Uterus (tissue), 3 donors: ENCODE measurements at regions not wholly inside any gene's neighbourhood (a gene's known extent, or its start where the extent isn't known, plus 50 kb on each side); places are given as distances from the start of the nearest gene placed in this dataset.

Source experiments
- DNase-seq, 2 donors: peaks; one replicate each; pipeline ENCODE4 v3.0.0-alpha.2; 2019 to 2020
- H3K27ac ChIP-seq, 2 donors: fragments of 200-600 bp; sonication (generic); 1 replicate in 1 of 2; 2 replicates in 1 of 2; pipeline ENCODE4 v1.5.1; 2016 to 2018
- H3K27me3 ChIP-seq, 2 donors: fragments of 200-600 bp; sonication (generic); one replicate each; pipeline ENCODE4 v1.5.1; 2018 to 2019; ENCODE audit warnings: control low read depth in 1 of 2
- H3K36me3 ChIP-seq, 2 donors: fragments of 200-600 bp; sonication (generic); one replicate each; pipeline ENCODE4 v1.5.1; 2019; ENCODE audit warnings: control low read depth in 1 of 2
- H3K4me1 ChIP-seq, 2 donors: fragments of 200-600 bp; sonication (generic); one replicate each; pipeline ENCODE4 v1.5.1; 2018 to 2019; ENCODE audit warnings: control low read depth in 1 of 2
- H3K4me3 ChIP-seq, 2 donors: fragments of 200-600 bp; sonication (generic); 1 replicate in 1 of 2; 2 replicates in 1 of 2; pipeline ENCODE4 v1.5.1; 2018 to 2019; ENCODE audit warnings: mild to moderate bottlenecking in 1 of 2
- H3K9me3 ChIP-seq, 2 donors: fragments of 200-600 bp; sonication (generic); one replicate each; pipeline ENCODE4 v1.5.1; 2019; ENCODE audit warnings: control low read depth in 1 of 2
- POLR2A ChIP-seq, 2 donors: fragments of 450-650 bp; IDR thresholded peaks; one replicate each; pipeline ENCODE4 v1.6.1; 2016; ENCODE audit warnings: antibody characterized with exemption in 2 of 2, mild to moderate bottlenecking in 1 of 2, moderate library complexity in 1 of 2
- intact Hi-C: fragments of 100-400 bp; cut with DNase I; formaldehyde crosslinking; loops from one replicate; pipeline ENCODE4 v1.15.1; 2023; ENCODE audit warnings: low total_unique reads
- TF ChIP-seq, protein P1 (sequence below), 4 experiments: fragments of 200-600 bp in 2 of 4; fragments of 450-650 bp in 2 of 4; sonication (generic) in 2 of 4; IDR thresholded peaks; one replicate each; pipeline ENCODE4 v1.5.1; 2016 to 2019; ENCODE audit warnings: antibody characterized with exemption in 4 of 4, mild to moderate bottlenecking in 2 of 4, moderate library complexity in 1 of 4
- donor health status: DM: yes; HTN: yes; CAD: no.

DNA sequence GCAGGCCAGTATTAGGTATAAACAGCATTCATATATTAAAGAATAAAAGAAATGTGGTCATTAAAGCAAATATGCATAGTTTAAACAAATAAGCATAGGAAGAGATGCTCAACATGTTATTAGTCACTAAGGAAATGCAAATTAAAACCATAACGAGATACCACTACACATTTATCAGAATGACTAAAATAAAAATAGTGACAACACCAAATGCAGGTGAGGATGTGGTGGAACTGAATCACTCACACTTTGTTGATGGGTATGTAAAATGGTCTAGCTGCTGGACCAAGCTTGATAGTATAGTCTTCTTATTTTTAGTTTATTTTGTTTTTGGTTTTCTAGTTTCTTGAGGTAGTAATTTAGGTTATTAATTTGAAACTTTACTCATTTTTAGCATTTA, 242.9 kb downstream of the HGF start:
- TF ChIP-seq POLR2A (IDR thresholded peaks at IDR 0.05) = no peak
- TF ChIP-seq, protein P1, sequence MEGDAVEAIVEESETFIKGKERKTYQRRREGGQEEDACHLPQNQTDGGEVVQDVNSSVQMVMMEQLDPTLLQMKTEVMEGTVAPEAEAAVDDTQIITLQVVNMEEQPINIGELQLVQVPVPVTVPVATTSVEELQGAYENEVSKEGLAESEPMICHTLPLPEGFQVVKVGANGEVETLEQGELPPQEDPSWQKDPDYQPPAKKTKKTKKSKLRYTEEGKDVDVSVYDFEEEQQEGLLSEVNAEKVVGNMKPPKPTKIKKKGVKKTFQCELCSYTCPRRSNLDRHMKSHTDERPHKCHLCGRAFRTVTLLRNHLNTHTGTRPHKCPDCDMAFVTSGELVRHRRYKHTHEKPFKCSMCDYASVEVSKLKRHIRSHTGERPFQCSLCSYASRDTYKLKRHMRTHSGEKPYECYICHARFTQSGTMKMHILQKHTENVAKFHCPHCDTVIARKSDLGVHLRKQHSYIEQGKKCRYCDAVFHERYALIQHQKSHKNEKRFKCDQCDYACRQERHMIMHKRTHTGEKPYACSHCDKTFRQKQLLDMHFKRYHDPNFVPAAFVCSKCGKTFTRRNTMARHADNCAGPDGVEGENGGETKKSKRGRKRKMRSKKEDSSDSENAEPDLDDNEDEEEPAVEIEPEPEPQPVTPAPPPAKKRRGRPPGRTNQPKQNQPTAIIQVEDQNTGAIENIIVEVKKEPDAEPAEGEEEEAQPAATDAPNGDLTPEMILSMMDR (IDR thresholded peaks at IDR 0.05) = no peak
- Histone ChIP-seq H3K36me3 (no peaks in the 10 kb centered on the region), H3K9me3 (no peaks in the 10 kb centered on the region), H3K27me3 (no peaks in the 10 kb centered on the region), H3K27ac (no peak overlapping the region), H3K4me3 (no peak overlapping the region), H3K4me1 (no peaks in the 10 kb centered on the region)
- intact Hi-C loops = no loop called here
- no peak for DNase-seq

DNA sequence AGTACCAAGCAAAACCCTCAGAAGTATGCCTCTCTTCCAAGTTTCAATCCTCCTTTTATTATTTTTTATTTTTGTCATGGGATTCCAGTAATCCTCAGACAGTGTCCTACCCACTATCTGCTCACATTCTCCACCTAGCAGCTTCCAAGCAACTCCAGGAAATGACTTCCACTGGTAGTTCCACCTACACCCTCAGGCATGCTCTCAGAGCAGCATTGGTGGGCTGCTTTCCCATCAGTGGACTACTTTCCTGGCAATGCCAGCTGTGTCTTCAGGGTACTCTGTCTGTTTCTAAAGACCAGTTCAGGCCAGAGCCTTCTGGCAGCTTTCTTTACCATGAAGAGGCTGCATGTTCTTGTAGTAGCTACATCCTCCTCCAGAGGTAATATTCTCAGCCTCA, 244.0 kb downstream of the HGF start:
- H3K4me3 ChIP-seq = no peak overlapping the region
- no peak overlapping the region for H3K27ac ChIP-seq
- H3K36me3 ChIP-seq = no peaks in the 10 kb centered on the region
- no peak for TF ChIP-seq POLR2A (IDR thresholded peaks at IDR 0.05)
- TF ChIP-seq, protein P1 (IDR thresholded peaks at IDR 0.05) = no peak
- intact Hi-C loops = no loop called here
- no peak for DNase-seq
- no peaks in the 10 kb centered on the region for H3K27me3 ChIP-seq
- H3K9me3 ChIP-seq = no peaks in the 10 kb centered on the region
- no peaks in the 10 kb centered on the region for H3K4me1 ChIP-seq

DNA sequence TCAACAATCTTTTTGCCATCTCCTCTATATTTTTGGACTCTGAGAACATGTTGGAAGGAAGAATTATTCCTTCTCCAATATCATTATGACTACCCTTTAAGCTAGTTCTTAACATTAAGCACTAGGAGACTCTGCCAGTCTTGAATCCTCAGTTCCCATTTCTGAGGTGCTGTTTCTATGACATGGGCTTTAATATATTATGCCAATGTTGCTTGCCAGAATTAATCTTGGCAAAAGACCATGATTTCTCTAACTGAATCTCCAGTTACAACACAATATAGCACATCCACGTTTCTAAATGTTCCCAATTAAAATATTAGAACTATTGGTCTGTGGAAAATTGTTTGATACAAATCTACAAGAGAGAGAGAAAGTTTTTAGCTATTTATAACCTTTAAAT, 250.0 kb downstream of the HGF start:
- no peak for DNase-seq
- H3K4me3 ChIP-seq = no peak overlapping the region
- H3K4me1 ChIP-seq = no peaks in the 10 kb centered on the region
- TF ChIP-seq, protein P1 (IDR thresholded peaks at IDR 0.05) = no peak
- no peak for TF ChIP-seq POLR2A (IDR thresholded peaks at IDR 0.05)
- no peak overlapping the region for H3K27ac ChIP-seq
- H3K27me3 ChIP-seq = no peaks in the 10 kb centered on the region
- H3K36me3 ChIP-seq = no peaks in the 10 kb centered on the region
- intact Hi-C loops = no loop called here
- no peaks in the 10 kb centered on the region for H3K9me3 ChIP-seq

DNA sequence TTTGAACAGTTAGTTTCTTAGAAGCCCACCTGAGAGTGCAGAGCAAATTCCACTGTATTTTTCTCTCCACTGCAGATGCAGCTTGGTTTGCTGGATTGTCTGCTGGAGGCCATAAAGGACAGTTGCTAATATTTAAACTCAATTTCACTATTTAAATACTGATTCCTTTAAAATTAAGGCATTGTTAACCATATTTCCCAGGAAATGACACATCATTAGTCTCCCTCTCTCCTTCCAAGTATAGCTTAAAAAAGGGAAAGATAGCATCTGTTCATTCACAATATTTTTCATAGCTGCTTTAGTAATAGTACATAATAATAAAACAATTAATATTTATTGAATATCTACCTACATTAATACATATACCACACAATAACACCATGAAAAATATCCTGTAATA, 252.9 kb downstream of the HGF start:
- TF ChIP-seq, protein P1 (IDR thresholded peaks at IDR 0.05) = no peak
- no peak for TF ChIP-seq POLR2A (IDR thresholded peaks at IDR 0.05)
- no peak for DNase-seq
- Histone ChIP-seq H3K9me3 (no peaks in the 10 kb centered on the region), H3K4me1 (no peaks in the 10 kb centered on the region), H3K27me3 (no peaks in the 10 kb centered on the region), H3K36me3 (no peaks in the 10 kb centered on the region), H3K4me3 (no peak overlapping the region), H3K27ac (no peak overlapping the region)
- intact Hi-C loops = no loop called here

- Histone ChIP-seq H3K9me3 (no peaks in the 10 kb centered on the region), H3K4me1 (no peaks in the 10 kb centered on the region), H3K27me3 (no peaks in the 10 kb centered on the region), H3K4me3 (no peak overlapping the region), H3K36me3 (no peaks in the 10 kb centered on the region), H3K27ac (no peak overlapping the region)
- TF ChIP-seq, protein P1 (IDR thresholded peaks at IDR 0.05) = no peak
- no peak for TF ChIP-seq POLR2A (IDR thresholded peaks at IDR 0.05)
- intact Hi-C loops = no loop called here
- no peak for DNase-seq
Observed at GRCh38 chr7:81515009-81515408, 254.8 kb downstream of the HGF start.
